ENCODE measurements at regions not wholly inside any gene's neighbourhood (a gene's known extent, or its start where the extent isn't known, plus 50 kb on each side); places are given as distances from the start of the nearest gene placed in this dataset.

DNA sequence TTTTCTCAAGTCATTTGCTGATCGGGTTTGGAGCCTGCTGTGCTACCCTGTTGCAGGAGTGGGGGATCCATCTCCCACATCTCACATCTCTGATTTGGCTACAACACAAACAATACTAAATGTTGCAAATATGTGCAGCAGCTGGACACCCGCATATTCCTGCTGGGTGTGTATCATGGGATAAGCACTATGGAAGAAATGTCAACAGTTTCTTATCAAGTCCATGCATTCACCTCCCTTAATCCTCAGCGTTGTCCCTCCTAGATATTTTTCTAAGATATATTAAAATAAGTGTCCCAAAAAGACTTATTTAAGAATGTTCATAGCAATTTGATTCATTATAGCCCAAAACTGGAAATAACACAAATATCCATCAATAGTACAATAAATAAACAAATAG lies 303.7 kb downstream of the TRIB2 start:
- Histone ChIP-seq H3K27ac (replicated peaks in 1 of 4) (no peak overlapping the region), H3K4me1 (no peaks in the 10 kb centered on the region), H3K27me3 (peaks cover 0 to 5% (median 2%) of the 10 kb centered on the region in 4 donors), H3K4me3 (no peak overlapping the region), H3K36me3 (no peaks in the 10 kb centered on the region), H3K9me3 (no peaks in the 10 kb centered on the region)
- intact Hi-C loops (cut with DNase I) = no loop called here
- no peak for DNase-seq (ENCODE audit: extremely low spot score)
- WGBS = 89% methylated on average over 3 of the region's 3 CpGs
- TF ChIP-seq POLR2A (IDR thresholded peaks at IDR 0.05; ENCODE audit: low read depth) (no peak), EP300 (IDR thresholded peaks at IDR 0.05) (no peak), POLR2AphosphoS5 (IDR thresholded peaks at IDR 0.05) (no peak)
- TF ChIP-seq, protein P1, sequence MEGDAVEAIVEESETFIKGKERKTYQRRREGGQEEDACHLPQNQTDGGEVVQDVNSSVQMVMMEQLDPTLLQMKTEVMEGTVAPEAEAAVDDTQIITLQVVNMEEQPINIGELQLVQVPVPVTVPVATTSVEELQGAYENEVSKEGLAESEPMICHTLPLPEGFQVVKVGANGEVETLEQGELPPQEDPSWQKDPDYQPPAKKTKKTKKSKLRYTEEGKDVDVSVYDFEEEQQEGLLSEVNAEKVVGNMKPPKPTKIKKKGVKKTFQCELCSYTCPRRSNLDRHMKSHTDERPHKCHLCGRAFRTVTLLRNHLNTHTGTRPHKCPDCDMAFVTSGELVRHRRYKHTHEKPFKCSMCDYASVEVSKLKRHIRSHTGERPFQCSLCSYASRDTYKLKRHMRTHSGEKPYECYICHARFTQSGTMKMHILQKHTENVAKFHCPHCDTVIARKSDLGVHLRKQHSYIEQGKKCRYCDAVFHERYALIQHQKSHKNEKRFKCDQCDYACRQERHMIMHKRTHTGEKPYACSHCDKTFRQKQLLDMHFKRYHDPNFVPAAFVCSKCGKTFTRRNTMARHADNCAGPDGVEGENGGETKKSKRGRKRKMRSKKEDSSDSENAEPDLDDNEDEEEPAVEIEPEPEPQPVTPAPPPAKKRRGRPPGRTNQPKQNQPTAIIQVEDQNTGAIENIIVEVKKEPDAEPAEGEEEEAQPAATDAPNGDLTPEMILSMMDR (IDR thresholded peaks at IDR 0.05) = no peak

DNA sequence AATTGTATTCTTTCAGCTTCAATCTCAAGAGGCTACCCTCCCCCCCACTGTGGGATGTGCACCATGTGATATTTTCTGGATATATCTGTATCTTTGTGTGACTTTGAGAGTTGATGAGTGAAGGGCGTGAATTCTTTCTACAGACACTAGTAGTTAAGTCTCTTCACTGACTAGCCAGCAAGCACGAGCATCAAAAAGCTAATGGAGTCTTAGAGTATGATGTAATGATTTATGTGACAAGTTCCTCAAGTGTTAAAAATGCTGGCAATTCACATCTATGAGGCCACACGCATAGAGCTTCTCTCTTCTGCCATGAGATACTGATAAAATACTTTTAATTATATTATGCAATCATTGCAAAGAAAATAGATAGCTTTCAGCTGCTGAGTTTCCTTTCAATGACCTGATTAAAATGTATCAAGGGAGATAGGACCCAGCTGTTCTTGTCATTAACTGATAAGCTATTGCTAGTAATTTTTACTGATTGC lies 304.8 kb downstream of the TRIB2 start:
- Histone ChIP-seq H3K27ac (replicated peaks in 1 of 4) (no peak overlapping the region), H3K9me3 (no peaks in the 10 kb centered on the region), H3K27me3 (peaks cover 0 to 5% (median 2%) of the 10 kb centered on the region in 4 donors), H3K4me3 (no peak overlapping the region), H3K4me1 (no peaks in the 10 kb centered on the region), H3K36me3 (no peaks in the 10 kb centered on the region)
- intact Hi-C loops (cut with DNase I) = no loop called here
- no peak for DNase-seq (ENCODE audit: extremely low spot score)
- no peak for TF ChIP-seq EP300 (IDR thresholded peaks at IDR 0.05)
- TF ChIP-seq, protein P1 (IDR thresholded peaks at IDR 0.05) = no peak
- TF ChIP-seq POLR2A (IDR thresholded peaks at IDR 0.05; ENCODE audit: low read depth) = no peak
- TF ChIP-seq POLR2AphosphoS5 (IDR thresholded peaks at IDR 0.05) = no peak
- 41% methylated on average over 3 of the region's 3 CpGs for WGBS

DNA sequence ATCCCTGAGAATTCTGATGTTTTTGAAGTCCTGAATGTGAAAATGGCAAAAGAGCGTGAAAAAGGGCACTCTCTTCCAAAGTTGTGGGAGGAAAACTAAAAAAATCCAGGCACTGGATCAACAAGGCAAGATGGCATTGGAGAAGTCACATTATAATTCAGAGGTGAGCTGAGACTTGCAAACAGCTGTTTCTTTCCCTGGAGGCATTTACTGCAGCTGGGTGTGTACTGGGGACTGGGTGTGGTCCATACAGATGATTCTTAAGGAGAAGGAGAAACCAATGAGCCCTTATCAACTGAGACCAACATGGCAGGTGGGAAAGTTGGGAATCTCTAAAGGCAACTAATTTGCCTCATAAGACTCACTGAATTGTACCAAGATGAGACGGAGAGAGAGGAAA lies 313.9 kb downstream of the TRIB2 start:
- TF ChIP-seq POLR2AphosphoS5 (IDR thresholded peaks at IDR 0.05) = no peak
- no peak for TF ChIP-seq POLR2A (IDR thresholded peaks at IDR 0.05; ENCODE audit: low read depth)
- TF ChIP-seq EP300 (IDR thresholded peaks at IDR 0.05) = no peak
- TF ChIP-seq, protein P1 (IDR thresholded peaks at IDR 0.05) = no peak
- Histone ChIP-seq H3K27me3 (no peaks in the 10 kb centered on the region), H3K9me3 (no peaks in the 10 kb centered on the region), H3K27ac (replicated peaks in 1 of 4) (no peak overlapping the region), H3K4me3 (no peak overlapping the region), H3K36me3 (no peaks in the 10 kb centered on the region), H3K4me1 (no peaks in the 10 kb centered on the region)
- DNase-seq (ENCODE audit: extremely low spot score) = no peak
- WGBS = 94% methylated on average over 2 of the region's 2 CpGs
- intact Hi-C loops (cut with DNase I) = no loop called here

DNA sequence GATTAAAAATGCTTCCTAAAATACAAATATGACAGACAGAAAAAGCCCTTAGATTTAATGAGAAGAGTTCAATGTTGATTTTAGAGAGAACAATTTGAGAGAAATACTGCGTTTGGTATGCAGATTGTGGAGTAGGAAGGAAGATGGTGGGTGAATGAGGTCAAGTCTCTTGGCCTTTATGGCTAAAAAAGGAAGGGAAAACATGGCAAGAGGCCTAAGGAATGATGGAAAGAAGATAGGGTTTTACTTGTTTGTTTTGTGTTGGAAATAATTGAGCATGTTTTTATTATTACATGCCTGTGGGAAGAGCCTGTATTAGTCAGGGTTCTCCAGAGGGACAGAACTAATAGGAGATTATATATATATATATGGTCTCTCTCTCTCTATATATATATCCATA lies 318.1 kb downstream of the TRIB2 start:
- H3K36me3 ChIP-seq = no peaks in the 10 kb centered on the region
- 83% methylated on average over 1 of the region's 1 CpG for WGBS
- intact Hi-C loops (cut with DNase I) = no loop called here

More for the DNA sequence above, 318.1 kb downstream of the TRIB2 start:
- H3K27me3 ChIP-seq = peaks cover 0 to 3% (median 0%) of the 10 kb centered on the region in 4 donors
- no peak for DNase-seq (ENCODE audit: extremely low spot score)
- H3K27ac ChIP-seq (replicated peaks in 1 of 4) = no peak overlapping the region
- no peak overlapping the region for H3K4me3 ChIP-seq
- H3K4me1 ChIP-seq = no peaks in the 10 kb centered on the region
- H3K9me3 ChIP-seq = no peaks in the 10 kb centered on the region
- TF ChIP-seq POLR2A (IDR thresholded peaks at IDR 0.05; ENCODE audit: low read depth) = no peak
- TF ChIP-seq EP300 (IDR thresholded peaks at IDR 0.05) = no peak
- TF ChIP-seq, protein P1 (IDR thresholded peaks at IDR 0.05) = no peak
- no peak for TF ChIP-seq POLR2AphosphoS5 (IDR thresholded peaks at IDR 0.05)
